Retinal pigment epithelial cell (primary cell): ENCODE measurements at regions not wholly inside any gene's neighbourhood (a gene's known extent, or its start where the extent isn't known, plus 50 kb on each side); places are given as distances from the start of the nearest gene placed in this dataset.

Experiments used
- DNase-seq: peaks from one replicate; pipeline ENCODE4 v3.0.0-alpha.2; 2010; ENCODE audit warnings: low read depth
- H3K4me3 ChIP-seq: 2 replicates; pipeline ENCODE4 v1.5.1; 2011; ENCODE audit warnings: mild to moderate bottlenecking, low read length, control low read depth, moderate library complexity
- CTCF ChIP-seq: conservative IDR thresholded peaks from 2 replicates; pipeline ENCODE4 v1.5.1; 2011; ENCODE audit warnings: low read depth, low read length, control low read depth, inconsistent platforms

- TF ChIP-seq CTCF: no peak
- no peak for DNase-seq
- no peak overlapping the region for H3K4me3 ChIP-seq
Observed at GRCh38 chrX:20352935-20353336, 86.2 kb upstream of the RPS6KA3 start.

GRCh38 chrX:20352504-20352903 is 85.8 kb upstream of the RPS6KA3 start:
- no peak for DNase-seq
- H3K4me3 ChIP-seq: no peak overlapping the region
- TF ChIP-seq CTCF: no peak

GRCh38 chrX:20350596-20350995 is 83.9 kb upstream of the RPS6KA3 start:
- no peak for DNase-seq
- H3K4me3 ChIP-seq: no peak overlapping the region
- TF ChIP-seq CTCF: no peak

GRCh38 chrX:20348139-20348538 is 81.4 kb upstream of the RPS6KA3 start:
- TF ChIP-seq CTCF: no peak
- no peak for DNase-seq

GRCh38 chrX:20347481-20347880 is 80.8 kb upstream of the RPS6KA3 start:
- no peak overlapping the region for H3K4me3 ChIP-seq
- no peak for DNase-seq
- TF ChIP-seq CTCF: no peak

More at GRCh38 chrX:20348139-20348538, 81.4 kb upstream of the RPS6KA3 start:
- no peak overlapping the region for H3K4me3 ChIP-seq

GRCh38 chrX:20333672-20334071 is 67.0 kb upstream of the RPS6KA3 start:
- no peak for TF ChIP-seq CTCF
- no peak overlapping the region for H3K4me3 ChIP-seq
- DNase-seq: no peak

GRCh38 chrX:20330545-20330944 is 63.8 kb upstream of the RPS6KA3 start:
- H3K4me3 ChIP-seq: no peak overlapping the region
- no peak for TF ChIP-seq CTCF

More at GRCh38 chrX:20330545-20330944, 63.8 kb upstream of the RPS6KA3 start:
- DNase-seq: no peak
